GM21447 (cell line): ENCODE measurements at regions not wholly inside any gene's neighbourhood (a gene's known extent, or its start where the extent isn't known, plus 50 kb on each side); places are given as distances from the start of the nearest gene placed in this dataset.

Source experiments
- ATAC-seq: cut with Tn5 transposase; IDR thresholded peaks from one replicate; pipeline ENCODE4 v1.9.1; 2021; ENCODE audit not compliant: unreplicated experiment

GRCh38 chr5:174282391-174282790, 236.9 kb downstream of the NSG2 start:
- ATAC-seq = no peak

- no peak for ATAC-seq
Observed at GRCh38 chr5:174283211-174284005, 237.9 kb downstream of the NSG2 start.

GRCh38 chr5:174284873-174285272, 239.4 kb downstream of the NSG2 start:
- ATAC-seq = no peak

- no peak for ATAC-seq
Observed at GRCh38 chr5:174287761-174288160, 242.3 kb downstream of the NSG2 start.

- ATAC-seq = no peak
Observed at GRCh38 chr5:174288439-174288838, 242.9 kb downstream of the NSG2 start.

- ATAC-seq = no peak
Observed at GRCh38 chr5:174291162-174291561, 245.7 kb downstream of the NSG2 start.

- ATAC-seq = no peak
Observed at GRCh38 chr5:174292348-174292747, 246.8 kb downstream of the NSG2 start.

- ATAC-seq = no peak
Observed at GRCh38 chr5:174293006-174293405, 247.5 kb downstream of the NSG2 start.

- no peak for ATAC-seq
Observed at GRCh38 chr5:174293481-174293880, 248.0 kb downstream of the NSG2 start.

GRCh38 chr5:174294891-174295620, 249.6 kb downstream of the NSG2 start:
- ATAC-seq = no peak

GRCh38 chr5:174295702-174296436, 250.4 kb downstream of the NSG2 start:
- no peak for ATAC-seq

- ATAC-seq = no peak
Observed at GRCh38 chr5:174300118-174300940, 254.8 kb downstream of the NSG2 start.

GRCh38 chr5:174300941-174301761, 255.6 kb downstream of the NSG2 start:
- no peak for ATAC-seq

- ATAC-seq = no peak
Observed at GRCh38 chr5:174301848-174302625, 256.5 kb downstream of the NSG2 start.

GRCh38 chr5:174303035-174303434, 257.5 kb downstream of the NSG2 start:
- ATAC-seq = no peak

- ATAC-seq = no peak
Observed at GRCh38 chr5:174303437-174304045, 258.0 kb downstream of the NSG2 start.

- ATAC-seq = no peak
Observed at GRCh38 chr5:174305241-174305681, 259.8 kb downstream of the NSG2 start.

- ATAC-seq = no peak
Observed at GRCh38 chr5:174306345-174307030, 261.0 kb downstream of the NSG2 start.
